HG03520 (cell line): ENCODE measurements at regions not wholly inside any gene's neighbourhood (a gene's known extent, or its start where the extent isn't known, plus 50 kb on each side); places are given as distances from the start of the nearest gene placed in this dataset.

Experiments used
- ATAC-seq: cut with Tn5 transposase; IDR thresholded peaks from one replicate; pipeline ENCODE4 v1.9.1; 2021; ENCODE audit warnings: mild to moderate bottlenecking, moderate library complexity; ENCODE audit not compliant: unreplicated experiment

DNA sequence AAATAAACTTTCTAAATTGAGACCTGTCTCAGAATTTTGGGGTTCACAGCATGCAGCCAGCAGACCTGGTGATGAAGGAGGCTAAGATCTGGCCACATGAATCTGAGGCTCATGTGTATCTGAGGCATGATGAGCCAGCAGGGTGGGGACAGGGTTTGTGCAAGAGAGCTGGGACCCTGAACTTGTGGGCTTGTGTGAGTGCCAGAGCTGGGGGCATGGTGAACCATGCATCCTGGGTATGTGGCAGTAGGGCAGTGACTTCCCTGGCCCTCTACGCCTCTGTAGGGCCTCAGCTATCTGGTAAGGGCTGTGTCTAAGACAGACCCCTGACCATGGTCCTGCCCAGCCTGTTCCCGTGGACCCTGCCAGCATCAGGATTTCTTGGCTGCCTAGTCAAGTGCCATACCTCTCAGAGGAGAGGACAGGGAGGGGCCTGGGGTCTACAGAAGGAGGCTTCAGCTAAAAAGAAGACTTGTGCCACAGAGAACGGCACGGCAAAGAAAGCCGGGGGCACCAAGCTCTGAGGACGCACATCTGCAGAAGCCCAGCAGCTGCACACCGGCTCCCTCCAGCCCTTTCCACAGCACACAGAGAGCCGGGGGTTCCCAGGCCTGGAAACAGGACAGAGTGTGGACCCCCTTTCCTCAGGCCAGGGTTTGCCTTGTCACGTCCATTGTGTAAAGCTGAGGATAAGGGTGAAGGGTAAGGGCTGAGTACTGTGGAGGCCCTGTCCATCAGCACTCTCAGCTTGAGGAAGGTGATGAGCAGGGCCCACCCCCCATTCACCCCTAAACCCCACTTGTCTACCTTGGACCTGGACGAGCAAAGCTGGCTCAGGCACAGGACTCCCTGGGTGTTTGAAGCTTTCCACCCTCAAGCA is 130.1 kb downstream of the MRPL36 start:
- ATAC-seq, result no peak

DNA sequence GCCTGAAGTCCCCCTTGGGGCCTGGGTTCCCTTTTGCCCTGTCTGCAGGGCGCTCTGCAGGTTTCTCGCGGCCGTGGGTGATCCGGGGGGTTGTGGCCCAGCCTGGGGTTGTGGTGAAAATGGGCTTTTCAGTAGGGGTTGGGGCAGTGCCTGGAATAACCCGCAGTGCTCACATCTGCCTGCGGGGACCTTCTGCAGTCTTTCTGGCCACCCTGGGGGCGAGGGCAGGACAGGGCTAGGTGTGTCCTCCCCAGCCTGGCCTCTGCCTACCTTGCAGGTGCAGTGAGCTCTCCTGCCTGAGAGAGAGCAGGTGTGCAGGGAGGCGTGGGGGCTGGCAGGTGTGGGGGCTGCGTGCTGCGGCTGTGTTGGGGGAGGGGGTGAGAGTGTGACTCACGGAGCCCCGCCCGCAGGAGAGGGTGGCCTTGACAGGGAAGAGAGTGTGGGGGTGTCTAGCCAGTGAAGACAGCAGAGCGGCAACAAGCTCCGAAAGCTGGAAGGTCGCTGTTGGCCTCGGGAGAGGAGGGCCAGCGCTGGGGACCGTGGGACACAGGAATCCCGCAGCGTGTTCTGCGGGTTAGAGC is 131.4 kb downstream of the MRPL36 start:
- no peak for ATAC-seq

DNA sequence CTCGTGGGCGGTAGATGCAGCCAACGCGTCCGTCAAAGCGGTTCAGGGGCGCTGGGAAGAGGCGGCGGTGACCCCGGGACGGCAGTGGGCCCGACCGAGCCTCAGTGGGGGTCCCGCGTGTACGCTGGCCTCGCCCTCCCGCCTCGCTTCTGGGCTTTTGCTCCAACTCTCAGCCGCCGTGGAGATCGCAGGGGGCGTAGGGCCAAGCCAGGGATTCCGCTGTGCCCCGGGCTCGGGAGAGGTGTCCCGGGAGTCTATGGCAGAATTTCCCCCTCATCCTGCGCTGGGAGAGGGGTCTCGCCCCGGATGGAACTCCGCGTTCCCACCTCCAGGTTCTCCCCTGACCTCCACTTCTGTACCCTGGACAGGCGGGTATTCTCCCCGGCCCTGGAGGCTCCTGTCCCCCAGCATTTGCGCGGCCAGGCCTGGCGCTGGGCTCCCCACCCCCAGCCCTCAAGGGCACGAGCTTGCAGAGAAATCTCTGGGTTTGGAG is 131.9 kb downstream of the MRPL36 start:
- ATAC-seq, result no peak

GRCh38 chr5:1666812-1667588 is 132.6 kb downstream of the MRPL36 start:
- no peak for ATAC-seq

GRCh38 chr5:1666221-1666620 is 133.4 kb downstream of the MRPL36 start:
- no peak for ATAC-seq

GRCh38 chr5:1665803-1666202 is 133.8 kb downstream of the MRPL36 start:
- ATAC-seq, result no peak

DNA sequence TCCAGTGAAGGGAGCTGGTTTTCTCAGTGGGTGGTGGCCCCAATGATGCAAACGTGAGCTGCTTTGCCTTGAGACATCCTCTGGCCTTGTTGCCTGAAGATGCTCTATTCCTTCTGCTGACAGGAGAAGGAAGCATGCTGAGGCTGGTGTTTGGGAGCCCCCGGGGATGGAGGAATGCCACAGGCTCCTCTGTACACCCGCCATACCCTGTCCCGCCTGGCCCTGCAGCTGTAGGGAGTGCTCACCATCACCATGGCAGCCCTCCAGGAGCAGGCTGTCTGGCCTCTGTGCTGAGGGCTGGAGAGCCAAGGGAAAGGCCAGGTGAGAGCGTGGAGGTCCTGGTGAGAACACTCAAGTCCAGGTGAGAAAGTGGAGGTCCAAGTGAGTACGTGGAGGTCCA is 134.4 kb downstream of the MRPL36 start:
- ATAC-seq, result no peak

- ATAC-seq, result no peak
These were observed 136.5 kb downstream of the MRPL36 start for GRCh38 chr5:1663186-1663585.

- ATAC-seq, result no peak
These were observed 137.0 kb downstream of the MRPL36 start for GRCh38 chr5:1662559-1663085.

- ATAC-seq, result no peak
These were observed 137.6 kb downstream of the MRPL36 start for GRCh38 chr5:1661831-1662558.

GRCh38 chr5:1661311-1661710 is 137.6 kb upstream of the LPCAT1 start:
- ATAC-seq, result no peak

- ATAC-seq, result no peak
These were observed 136.8 kb upstream of the LPCAT1 start for GRCh38 chr5:1660511-1660910.

DNA sequence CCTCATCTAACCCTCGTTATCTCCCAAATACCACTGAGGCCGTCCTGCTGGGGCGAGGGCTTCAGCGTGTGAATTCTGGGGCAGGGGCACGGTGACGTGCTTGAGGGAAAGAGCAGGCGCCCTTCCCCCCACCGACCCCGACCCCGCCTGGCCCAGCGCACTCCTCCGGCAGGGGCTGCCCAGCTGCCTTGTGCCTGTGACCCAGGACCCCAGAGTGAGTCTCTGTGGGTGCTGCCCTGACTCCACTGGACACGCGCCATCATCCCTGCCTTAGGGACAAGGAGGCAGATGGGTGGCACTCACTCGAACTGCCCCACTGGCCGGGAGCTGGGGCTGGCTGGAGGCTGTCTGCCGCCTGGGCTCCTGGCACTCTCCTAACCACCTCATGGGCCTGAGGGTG is 136.2 kb upstream of the LPCAT1 start:
- ATAC-seq, result no peak

DNA sequence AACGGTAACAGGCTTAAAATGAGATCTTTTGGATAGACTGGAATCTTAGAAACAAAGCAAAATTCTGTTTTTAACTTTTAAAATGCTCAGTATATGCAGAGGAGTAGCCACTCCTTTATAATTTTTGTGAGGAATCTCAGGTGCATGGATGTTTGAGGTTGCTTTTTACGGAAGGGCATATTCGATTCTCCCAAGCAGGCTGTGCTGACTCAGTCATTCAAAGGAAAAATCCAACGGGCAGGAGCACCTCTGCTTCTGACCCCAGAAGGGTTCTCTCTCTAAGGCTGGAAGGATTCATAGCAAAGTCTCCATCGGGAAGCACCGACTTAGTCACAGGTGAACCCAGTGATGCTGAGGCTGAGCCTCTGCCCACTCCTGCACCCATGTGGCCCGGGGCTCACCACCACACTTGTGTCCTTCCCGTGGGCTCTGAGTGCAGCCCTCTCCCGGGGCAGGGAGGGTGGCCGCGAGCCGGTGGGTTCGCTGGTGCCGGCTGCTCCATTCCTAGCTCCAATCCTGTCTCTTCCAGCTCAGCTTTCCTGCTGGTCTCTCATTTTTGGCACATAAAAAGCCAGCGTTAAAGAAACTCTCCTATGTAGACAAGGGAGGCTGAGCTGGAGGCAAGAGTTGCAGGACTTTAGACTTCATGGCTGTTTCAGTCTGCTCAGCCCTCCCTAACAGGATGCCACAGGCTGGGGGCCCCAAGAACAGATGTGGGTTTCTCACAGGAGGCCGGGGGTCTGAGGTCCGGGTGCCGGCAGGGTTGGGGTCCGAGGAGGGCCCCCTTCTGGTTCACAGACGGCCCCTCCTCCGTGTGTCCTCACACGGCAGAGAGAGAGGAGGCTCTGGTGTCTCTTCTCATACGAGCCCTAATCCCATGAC is 135.6 kb upstream of the LPCAT1 start:
- no peak for ATAC-seq

- ATAC-seq, result no peak
These were observed 134.9 kb upstream of the LPCAT1 start for GRCh38 chr5:1658665-1659064.

DNA sequence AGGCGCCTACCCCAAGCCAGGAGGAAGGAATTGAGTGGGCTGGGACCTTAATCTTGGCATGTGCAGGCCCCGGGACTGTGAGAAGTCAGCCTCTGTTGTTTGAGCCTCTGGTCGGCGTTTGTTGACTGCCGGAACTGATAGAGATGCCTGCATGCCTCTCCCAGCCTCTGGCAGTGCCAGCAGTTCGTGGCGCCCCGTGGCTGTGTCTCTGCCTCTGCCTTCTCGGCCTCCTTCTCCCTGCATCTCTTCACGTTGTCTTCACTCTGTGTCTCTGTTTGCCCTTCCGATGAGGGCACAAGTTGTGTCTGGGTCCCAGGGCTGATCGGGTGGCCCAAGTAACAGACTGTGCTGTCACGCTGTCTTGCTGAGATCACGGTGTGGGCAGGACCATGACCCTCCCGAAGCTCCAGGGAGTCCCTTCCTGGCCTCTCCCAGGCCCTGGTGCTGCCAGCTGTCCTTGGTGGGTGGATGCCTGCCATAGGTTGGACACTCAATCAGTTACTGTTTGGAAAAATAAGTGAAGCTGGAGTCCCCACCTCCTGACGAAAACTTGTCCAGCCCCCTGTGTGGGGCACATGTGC is 133.5 kb upstream of the LPCAT1 start:
- ATAC-seq, result no peak

DNA sequence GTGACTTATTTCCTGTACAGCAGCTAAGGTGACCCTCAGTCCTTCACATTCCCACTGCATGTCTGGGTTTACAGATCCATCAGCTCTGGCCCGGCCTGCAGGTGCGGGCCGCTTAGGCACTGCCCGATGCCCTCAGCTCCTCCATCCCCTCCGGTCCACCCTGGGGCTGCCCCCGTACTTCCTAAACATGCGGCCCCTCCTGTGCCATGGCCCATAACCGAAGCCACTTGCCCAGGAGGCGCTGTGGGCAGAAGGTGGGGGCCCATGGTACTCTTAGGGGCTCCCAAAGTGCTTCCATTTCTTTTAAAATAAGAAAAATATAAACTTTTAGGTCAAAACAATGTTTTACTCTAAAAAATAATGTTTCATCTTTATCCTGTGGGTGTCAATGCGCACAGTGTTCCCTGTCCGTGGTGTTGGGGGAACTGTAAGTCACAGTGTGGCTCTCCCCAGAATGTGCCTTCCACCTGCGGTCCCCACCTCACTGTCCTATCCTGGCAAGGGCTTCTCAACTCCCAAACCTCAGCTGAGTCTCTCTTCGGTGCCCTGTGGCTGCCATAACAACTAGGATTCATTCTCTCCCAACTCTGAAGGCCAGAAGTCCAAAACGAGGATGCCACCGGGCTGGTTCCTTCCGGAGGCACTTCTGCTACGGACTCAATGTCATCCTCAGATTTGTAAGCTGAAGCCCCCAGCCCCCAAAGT is 132.7 kb upstream of the LPCAT1 start:
- ATAC-seq, result no peak

DNA sequence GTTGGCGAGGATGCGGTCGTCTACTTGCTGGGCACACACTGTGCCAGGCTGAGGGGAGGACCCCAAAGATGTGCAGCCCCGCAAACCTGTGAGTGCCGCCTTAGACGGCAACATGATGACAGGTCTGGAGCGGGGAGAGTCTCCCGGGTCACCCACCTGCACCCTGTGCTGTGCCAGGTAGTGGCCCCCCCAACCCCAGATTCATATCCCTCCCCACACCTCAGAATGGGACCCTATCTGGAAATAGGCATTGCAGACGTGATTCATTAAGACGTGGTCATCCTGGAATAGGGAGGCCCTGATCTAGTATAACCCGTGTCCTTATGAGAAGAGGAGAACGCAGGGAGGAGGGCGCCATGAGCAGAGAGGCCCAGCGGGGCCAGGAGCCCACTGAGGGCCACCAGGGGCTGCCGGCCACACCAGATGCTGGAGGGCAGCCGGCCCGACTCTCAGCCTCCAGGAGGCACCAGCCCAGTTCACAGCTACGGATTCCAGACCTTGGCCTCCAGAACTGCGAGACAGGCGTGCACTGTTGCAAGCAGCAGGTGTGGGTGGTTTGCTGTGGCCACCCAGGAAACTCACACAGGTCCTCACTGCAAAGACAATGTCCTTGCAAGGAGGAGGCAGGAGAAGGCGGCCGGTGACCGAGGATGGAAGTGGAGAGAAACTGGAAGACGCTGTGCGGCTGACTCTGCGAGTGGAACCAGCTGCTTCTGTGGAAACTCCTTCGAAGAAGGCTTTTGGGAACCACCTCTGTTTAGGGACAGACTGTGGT is 131.9 kb upstream of the LPCAT1 start:
- ATAC-seq, result no peak
